Stimulated activated CD8-positive, alpha-beta memory T cell treated with anti-CD3 and anti-CD28 coated beads, Interleukin-2, amount 100 ng/mL, for 1 hour (primary cell): ENCODE measurements at regions not wholly inside any gene's neighbourhood (a gene's known extent, or its start where the extent isn't known, plus 50 kb on each side); places are given as distances from the start of the nearest gene placed in this dataset.
"Not testable (repeated sequence)": the region's sequence is repeated elsewhere in the genome, so short reads cannot be mapped to it uniquely, and the experiment has no call there.

Source experiments
- DNase-seq, 2 donors: peaks; one replicate each; pipeline ENCODE4 v3.0.0-alpha.2; 2020; ENCODE audit warnings: low read depth in 2 of 2

- DNase-seq: not testable (repeated sequence)
Observed at GRCh38 chr15:70373439-70373838, 275.7 kb upstream of the TLE3 start.

DNA sequence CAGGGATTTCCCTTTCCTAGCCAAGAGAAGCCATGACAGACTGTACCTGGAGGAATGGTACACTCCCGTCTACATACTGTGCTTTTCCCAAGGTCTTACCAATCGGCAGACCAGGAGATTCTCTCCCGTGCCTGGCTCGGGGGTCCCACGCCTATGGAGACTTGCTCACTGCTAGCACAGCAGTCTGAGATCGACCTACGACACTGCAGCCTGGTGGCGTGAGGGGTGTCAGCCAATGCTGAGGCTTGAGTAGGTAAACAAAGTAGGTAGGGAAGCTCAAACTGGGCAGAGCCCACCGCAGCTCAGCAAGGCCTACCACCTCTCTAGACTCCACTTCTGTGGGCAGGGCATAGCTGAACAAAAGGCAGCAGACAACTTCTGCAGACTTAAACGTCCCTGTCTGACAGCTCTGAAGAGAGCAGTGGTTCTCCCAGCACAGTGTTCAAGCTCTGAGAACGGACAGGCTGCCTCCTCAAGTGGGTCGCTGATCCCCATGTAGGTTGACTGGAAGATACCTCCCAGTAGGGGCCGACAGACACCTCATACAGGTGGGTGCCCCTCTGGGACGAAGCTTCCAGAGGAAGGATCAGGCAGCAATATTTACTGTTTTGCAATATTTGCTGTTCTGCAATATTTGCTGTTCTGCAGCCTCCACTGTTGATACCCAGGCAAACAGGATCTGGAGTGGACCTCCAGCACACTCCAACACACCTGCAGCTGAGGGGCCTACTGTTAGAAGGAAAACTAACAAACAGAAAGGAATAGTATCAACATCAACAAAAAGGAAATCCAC lies 270.4 kb upstream of the TLE3 start:
- not testable (repeated sequence) for DNase-seq

GRCh38 chr15:70364023-70364422 lies 266.3 kb upstream of the TLE3 start:
- DNase-seq: not testable (repeated sequence)

- no peak for DNase-seq
Observed at GRCh38 chr15:70362886-70363285, 265.2 kb upstream of the TLE3 start.

GRCh38 chr15:70362350-70362749 lies 264.6 kb upstream of the TLE3 start:
- DNase-seq: no peak

DNA sequence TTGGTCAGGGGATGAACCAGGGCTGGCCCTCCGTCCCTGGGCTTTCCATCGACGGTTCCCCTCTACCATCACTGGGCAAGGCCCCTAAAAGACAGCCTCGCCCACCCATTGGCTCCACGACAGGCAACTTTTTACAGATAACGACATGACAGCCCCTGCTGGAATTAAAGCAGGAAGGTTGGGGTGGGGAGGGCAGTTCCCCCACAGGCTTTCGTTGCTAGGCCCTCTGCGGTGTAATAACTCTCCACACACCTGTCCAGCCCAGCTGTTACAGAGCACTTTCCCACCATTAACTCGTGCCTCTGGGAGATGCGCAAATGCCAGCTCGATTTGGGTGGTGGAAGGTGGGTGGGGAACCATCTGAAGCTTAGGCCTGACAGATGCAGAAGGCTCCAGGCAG lies 264.2 kb upstream of the TLE3 start:
- DNase-seq: no peak

GRCh38 chr15:70361106-70361505 lies 263.4 kb upstream of the TLE3 start:
- no peak for DNase-seq

DNA sequence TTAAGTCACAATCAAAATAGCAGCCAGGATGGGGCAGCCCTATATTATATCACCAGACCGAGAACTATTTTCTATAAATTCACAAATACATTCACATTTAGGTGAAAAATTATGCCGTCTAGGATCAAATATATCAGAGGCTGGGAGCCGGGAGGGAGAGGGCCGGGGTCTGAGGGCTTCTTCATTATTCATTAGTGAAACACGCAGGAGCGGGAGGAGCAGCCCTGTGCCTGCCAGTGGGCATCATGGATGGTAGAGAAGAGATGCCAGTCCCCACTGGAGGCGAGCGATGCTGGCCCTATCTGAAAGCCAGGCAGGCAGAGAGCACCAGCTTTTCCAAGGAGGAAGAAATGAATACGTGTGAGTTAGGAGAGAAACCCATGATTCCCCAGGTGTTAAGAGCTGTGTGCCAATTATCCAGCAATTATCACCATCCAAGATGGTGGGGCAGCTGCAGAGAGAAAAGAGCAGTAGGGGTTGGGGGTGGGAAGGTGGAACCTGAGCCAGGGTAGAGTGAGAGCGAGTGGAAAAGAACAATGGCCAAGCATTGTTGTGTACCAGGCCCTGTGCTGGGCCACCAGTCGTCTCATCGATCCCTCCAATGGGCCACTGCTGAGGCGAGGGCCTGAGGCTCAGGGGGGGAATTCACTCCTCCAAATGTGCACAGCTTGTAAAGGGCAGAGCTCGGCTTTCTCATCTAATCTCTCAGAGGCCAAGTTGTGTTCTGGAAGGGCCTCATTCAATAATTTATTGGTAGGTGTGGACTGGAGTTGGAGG lies 261.3 kb upstream of the TLE3 start:
- DNase-seq: no peak

DNA sequence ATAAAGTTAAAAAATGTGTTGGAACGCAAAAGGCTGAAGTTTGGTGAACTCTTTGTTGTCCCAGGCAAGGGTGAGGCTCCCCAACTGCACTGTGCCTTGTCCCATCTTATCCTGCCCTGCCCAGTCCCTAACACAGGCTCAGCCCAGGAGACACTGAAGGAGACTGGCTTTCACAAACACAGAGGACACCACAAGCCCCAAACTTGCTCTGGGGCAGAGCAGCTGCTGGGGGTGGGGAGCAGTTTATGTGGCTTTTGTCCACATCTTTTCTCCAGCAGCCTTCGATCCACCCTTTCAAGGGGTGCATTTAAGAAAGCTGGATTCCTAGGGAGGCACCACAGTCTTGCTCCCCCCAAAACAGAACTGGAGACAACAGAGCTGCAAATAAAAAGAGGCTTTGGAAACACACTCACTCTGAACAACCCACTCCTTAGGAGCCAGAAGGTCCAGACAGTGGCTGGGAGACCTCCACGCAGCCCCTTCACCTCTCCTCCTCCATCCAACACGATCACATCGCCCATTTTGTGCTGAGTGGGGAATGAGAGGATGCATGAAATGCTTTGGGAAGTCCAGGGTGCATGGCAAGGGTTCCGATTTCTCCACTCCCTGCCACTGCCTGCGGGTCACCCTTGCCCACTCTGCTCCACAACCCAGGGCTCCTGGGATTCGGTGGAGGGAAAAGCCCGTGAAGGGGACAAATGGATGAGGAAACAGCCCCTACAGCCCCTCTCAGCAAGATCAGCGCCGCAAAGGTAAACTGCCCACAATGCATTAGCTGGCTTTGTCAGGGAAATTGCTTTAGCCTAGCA lies 260.5 kb upstream of the TLE3 start:
- no peak for DNase-seq

DNA sequence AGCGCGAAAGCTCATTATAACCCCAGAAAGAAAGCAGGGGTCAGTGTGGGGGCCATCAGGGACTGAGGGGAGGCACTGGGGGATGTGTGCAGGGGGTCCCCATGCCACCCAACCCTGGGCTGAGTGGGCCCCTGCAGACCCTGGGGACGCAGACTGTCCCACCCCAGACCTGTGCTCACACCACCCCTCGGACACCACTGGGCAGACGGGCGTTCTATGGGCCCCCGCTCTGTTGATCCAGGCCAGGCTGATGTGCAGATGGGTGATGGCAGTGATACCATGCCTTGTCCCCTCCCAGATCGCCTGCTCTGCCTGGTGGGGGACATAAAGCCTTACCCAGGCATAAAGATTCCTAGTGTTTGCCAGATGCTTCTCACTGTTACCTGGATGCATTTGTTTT lies 259.7 kb upstream of the TLE3 start:
- no peak for DNase-seq

DNA sequence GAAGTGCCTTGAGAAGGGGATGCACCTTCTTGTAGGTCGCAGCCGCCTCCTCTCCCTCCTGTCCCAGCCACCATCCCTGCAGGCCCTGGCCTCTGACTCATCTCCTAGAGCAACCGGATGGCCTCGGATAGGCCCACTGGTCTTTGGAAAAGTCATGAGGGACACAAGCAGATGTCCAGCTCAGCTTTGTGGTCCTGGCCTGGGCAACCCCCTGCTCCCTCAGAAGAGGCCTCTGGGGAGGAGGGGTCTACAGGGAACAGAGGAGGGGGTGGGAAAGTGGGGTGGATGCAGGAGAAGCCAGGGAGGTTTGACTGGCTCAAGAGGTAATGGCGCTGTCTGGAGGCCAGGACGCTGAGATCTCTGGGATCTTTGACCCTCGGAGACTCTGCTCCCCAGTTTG lies 259.2 kb upstream of the TLE3 start:
- no peak for DNase-seq

DNA sequence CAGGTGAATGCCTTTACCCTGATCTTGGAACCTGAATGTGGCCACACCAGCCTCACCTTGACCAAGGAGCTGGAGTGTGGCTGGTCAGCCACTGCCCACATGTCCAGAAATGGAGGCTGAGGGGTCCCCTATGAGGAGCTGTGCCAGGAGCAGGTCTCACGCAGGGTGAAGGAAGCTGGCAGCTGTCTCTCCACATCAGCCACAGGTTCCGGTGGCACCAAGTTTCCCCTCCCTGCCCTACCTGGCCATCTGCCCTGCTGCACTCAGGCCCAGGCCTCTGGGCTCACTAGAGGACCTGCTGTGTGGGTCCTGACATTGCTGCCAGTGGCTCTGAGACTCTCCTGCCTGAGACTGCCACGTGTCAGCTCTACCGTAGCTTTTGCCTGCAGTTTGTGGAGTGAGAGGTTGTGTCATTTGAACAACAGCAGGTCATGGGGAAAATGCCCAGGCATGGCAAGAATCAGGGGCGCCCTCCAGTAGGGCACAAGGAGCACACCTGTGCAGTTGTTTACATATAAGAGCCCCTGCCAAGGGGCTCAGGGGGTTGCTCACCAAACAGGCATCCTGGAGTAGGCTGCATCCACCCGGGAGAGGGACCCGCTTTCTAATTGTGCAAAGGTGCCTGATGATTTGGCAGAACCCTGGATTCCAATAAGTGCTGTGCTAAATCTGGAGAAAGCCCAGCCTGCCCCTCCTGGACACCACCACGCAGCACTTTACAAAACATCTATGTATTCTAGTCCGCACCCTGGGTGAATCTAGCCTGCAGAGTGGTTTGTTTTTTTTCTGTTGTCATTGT lies 258.5 kb upstream of the TLE3 start:
- no peak for DNase-seq

DNA sequence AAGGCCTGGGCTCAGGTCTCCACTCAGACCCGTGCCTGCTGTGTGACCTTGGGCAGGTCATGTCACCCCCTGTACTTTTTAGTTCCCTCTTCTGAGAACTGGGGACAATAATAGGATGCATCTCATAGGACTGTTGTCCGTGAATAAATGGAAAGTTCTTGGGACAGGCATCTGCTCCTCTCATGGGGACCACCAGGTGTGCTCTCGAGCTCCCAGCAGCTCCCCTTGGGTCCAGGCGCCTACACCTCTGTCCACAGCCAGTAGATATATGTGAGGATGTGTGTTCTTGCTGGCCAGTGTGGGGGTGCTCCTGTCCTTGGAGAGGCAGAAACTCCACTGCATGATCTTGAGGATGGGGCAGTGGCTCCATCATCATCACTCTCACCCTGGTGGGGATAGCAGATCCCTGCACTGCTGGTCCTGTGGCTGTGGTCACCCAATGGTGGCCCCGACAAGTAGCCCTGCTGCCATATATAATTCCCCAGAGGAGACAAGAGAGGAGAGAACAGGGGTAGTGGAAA lies 257.6 kb upstream of the TLE3 start:
- no peak for DNase-seq

- DNase-seq: no peak
Observed at GRCh38 chr15:70354346-70354905, 256.7 kb upstream of the TLE3 start.

DNA sequence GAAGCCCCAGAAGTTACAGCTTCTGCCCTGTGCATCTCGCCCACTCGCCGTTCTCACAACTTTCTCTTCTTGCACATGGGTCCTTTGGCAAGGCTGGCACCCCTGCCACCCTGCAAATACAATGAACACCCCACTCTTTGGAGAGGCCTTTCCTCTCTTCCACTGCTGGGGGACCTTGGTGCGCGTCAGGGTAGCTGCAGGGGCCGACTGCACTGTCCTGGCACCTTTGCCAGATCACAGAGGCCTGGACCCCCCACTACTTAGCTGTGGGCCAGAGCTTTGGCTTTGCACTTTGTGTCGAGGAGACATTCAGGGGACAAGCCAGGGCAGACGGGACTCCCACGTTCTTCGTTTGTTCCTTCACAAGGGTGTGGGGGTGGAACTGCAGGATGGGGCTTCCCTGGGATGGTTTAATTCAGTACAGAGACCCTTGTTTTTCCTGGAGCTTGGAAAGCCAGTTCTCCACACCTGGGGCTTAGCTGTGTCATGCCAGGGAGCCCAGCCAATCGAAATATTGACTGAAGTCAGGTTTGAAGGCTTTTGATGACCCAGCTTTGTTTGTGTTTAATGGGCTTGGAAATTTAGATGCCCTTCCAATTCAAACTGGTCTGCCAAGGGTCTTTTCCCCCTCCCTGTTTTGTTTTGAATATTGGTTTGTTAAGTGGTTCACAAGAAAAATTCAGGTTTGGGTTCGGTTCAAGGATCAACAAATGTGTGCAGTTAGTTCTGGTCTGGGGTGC lies 256.1 kb upstream of the TLE3 start:
- DNase-seq: no peak

GRCh38 chr15:70351941-70352774 lies 254.4 kb upstream of the TLE3 start:
- no peak for DNase-seq

DNA sequence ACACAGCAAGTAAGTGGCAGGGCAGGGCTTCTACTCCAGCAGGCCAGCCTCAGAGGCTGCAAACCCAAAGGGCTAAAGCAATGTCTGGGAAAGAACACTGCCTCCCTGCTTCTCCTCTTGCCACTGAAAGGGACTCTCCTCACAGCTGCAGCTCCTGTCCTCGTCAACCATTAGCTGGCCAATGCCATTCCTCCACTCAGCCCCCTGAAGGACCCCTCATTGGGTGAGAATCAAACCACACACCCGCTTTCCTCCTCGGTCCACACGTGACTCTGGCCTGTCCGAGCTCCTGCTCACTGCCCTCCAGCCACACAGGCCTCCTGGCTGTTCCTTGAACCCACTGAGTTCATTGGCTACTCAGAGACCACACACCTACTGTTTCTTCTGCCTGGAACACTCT lies 253.7 kb upstream of the TLE3 start:
- DNase-seq: no peak

GRCh38 chr15:70348581-70349344 lies 251.0 kb upstream of the TLE3 start:
- DNase-seq: no peak

DNA sequence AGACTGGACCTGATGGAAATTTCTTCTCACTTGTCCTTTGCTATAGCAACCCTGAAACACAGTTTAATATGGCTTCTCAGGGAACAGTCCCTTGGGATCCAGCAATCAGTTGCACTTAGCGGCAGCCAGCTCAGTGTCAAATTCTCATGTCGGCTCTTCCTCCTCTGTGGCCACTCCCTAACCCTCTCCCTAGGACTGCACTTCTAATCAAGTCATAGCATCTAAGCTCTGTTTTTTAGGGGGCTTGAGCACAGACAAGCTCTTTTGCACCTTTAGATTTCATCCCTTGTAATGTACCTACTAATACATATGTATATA lies 250.5 kb upstream of the TLE3 start:
- no peak for DNase-seq
